Right lobe of liver (tissue), 4 donors: ENCODE measurements at regions not wholly inside any gene's neighbourhood (a gene's known extent, or its start where the extent isn't known, plus 50 kb on each side); places are given as distances from the start of the nearest gene placed in this dataset.

ENCODE experiments used
- CTCF ChIP-seq, 4 donors: fragments of 200-600 bp in 3 of 4; fragments of 450-650 bp in 1 of 4; IDR thresholded peaks; one replicate each; pipeline versions ENCODE4 v1.5.1 to v1.8.0; 2016 to 2022; ENCODE audit warnings: antibody characterized with exemption in 4 of 4, mild to moderate bottlenecking in 2 of 4
- POLR2A ChIP-seq: fragments of 450-650 bp; IDR thresholded peaks from one replicate; pipeline ENCODE4 v1.6.1; 2017; ENCODE audit warnings: antibody characterized with exemption, mild to moderate bottlenecking
- donor health status: DM: no; HTN: no; CAD: no.
- donor health status: DM: no; HTN: no; CAD: no.
- donor health status: DM: no; HTN: yes; CAD: no.

- TF ChIP-seq CTCF (IDR thresholded peaks at IDR 0.05): no peak
- TF ChIP-seq POLR2A: no peak
Measured at GRCh38 chrX:98607739-98608138, 1724.0 kb downstream of the RPA4 start.
